GM19372 (cell line): ENCODE measurements at regions not wholly inside any gene's neighbourhood (a gene's known extent, or its start where the extent isn't known, plus 50 kb on each side); places are given as distances from the start of the nearest gene placed in this dataset.
A peak's percentile ranks its signal among the peaks of the same experiment; 100 is the strongest.
"Not testable (repeated sequence)": the region's sequence is repeated elsewhere in the genome, so short reads cannot be mapped to it uniquely, and the experiment has no call there.

Experiments used
- ATAC-seq: cut with Tn5 transposase; IDR thresholded peaks from one replicate; pipeline ENCODE4 v1.9.1; 2021; ENCODE audit warnings: mild to moderate bottlenecking, low read depth, moderate library complexity; ENCODE audit not compliant: unreplicated experiment

DNA sequence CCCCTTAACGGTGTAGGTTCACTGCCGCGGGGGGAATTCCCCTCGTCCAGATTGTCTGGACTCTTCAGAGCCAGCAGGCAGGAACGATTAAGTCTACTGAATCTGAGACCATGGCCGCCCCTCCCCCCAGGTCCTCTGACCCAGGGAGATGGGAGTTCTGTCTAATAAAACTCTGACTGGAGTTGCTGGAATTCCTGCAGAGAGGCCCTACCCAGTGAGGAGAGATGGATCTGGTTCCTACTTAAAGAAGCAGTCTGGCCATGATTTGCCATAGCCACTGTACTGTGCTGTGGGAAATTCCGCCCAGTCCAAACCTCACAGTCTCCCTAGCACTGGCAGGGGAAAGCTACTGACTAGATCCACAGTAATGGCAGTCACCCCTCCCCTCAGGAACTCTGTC, 237.7 kb upstream of the RASA1 start:
- no peak for ATAC-seq

DNA sequence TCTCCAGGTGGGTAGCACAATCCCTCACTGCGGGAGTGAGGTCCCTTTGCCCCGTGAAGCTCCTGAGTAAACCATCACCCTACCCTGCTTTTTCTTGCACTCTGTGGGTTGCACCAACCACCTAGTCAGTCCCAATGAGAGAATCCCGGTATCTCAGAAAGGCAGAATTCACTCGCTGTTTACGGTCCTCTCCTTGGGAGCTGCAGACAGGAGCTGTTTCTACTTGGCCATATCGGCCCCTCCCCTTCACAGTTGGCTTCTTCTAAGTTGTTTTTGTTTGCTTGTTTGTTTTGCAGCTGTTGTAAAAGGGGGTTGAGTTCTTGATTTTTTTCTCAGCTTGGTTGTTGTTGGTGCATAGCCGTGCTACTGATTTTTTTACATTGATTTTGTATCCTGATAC, 237.0 kb upstream of the RASA1 start:
- ATAC-seq = no peak

DNA sequence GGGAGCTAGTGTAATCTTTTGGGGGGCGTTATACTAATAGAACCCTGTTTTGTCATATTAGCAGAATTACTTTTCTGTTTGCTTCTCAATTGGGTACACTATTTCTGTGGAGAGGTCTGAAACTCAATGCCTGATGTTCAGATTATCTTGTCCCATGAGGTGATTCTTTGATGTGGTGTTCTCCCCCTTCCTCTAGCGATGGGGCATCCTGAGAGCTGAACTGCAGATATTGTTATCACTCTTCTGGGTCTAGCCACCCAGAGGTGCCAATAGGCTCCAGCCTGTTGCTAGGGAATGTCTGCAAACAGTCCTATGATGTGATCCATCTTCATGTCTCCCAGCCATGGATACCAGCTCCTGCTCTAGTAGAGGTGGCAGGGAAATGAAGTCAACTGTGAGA, 233.1 kb upstream of the RASA1 start:
- no peak for ATAC-seq

DNA sequence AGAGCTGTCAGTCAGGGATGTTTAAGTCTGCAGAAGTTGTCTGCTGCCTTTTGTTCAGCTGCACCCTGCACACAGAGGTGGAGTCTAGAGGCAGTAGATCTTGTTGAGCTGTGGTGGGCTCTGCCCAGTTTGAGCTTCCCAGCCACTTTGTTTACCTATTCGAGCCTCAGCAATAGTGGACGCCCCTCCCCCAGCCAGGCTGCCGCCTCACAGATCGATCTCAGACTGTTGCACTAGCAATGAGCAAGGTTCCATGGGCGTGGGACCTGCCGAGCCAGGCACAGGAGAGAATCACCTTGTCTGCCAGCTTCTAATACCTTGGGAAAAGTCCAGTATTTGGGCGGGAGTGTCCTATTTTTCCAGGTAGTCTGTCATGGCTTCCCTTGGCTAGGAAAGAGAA, 225.1 kb upstream of the RASA1 start:
- ATAC-seq = no peak

DNA sequence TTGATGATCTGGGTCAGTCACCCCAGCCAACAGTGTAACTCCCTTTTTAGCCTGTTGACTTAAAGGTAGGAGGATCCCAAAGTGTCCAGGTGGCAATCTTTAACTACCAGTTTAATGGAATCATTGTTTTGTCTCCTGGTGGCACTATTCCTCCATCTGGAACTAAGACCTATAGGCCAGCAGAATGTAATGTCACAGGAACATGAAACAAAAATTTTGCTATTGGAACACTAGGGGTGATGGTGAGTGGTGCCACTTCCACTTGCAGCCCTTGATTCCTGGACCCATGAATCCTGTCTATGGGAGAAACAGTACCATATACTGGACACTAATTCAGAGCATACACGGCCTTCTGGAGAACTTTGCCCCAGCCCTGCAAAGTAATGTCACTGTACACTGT, 219.5 kb upstream of the RASA1 start:
- no peak for ATAC-seq

DNA sequence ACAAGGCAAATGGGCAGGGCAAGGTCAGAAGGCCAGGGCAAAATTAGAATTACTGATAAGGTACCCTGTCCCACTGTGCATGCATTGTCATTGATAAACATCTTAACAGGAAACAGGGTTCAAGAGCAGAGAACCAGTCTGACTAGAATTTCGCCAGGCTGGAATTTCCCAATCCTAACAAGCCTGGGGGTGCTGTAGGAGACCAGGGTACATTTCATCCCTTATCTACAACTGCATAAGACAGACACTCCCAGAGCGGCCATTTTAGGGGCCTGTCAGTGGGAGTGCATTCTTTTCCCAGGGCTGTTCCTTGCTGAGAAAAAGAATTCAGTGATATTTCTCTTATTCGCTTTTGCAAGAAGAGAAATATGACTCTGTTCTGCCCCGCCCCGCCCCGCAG, 218.7 kb upstream of the RASA1 start:
- ATAC-seq = not testable (repeated sequence)

DNA sequence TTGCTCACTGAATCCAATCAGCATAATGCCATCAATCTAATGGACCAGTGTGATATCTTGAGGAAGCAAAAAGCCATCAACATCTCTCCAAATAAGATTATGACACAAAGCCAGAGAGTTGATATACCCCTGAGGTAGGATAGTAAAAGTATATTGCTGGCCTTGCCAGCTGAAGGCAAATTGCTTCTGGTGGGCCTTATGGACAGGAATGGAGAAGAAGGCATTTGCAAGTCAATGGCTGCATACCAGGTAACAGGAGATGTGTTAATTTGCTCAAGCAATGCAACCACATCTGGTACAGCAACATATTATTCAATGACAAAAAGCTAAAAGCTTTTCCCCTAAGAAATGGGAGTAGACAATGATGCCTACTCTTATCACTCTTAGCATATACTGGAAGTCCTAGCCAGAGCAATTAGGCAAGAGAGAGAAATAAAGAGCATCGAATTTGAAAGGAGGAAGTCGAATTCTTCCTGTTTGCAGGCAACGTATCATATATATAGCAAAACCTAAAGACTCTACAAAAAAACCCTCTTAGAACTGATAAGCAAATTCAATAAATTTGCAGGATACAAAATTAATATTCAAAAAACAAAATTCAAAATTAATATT, 216.1 kb upstream of the RASA1 start:
- no peak for ATAC-seq

DNA sequence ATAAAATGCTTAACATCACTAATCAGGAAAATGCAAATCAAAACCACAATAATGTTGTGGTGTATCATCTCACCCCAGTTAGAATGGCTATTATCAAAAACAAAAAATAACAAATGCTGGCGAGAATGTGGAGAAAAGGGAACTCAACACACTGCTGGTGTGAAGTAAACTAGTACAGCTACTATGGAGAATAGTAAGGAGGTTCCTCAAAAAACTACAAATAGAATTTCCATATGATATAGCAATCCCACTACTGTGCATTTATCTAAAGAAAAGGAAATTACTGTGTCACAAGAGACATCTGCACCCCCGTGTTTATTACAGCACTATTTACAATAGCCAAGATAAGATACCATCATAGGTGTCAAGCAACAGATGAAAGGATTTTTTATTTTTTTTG, 214.5 kb upstream of the RASA1 start:
- no peak for ATAC-seq

DNA sequence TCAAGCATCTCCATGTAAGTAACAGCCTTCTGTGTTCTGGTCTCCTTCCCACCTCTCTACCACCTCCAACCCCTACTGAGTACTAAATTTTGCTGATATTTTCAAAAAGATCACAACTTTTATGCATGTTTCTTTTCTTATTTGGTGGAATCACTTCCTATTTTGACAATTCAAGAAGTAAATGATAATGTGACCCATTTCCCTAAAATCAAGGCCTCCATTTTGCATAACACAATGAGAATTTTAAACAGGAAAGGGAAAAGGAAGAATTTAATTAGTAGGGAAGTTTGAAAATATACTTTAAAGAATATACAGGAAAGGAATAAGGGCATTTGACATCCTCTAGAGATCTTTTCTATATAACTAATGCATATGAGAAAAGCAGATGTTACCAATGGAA, 212.9 kb upstream of the RASA1 start:
- ATAC-seq = no peak

DNA sequence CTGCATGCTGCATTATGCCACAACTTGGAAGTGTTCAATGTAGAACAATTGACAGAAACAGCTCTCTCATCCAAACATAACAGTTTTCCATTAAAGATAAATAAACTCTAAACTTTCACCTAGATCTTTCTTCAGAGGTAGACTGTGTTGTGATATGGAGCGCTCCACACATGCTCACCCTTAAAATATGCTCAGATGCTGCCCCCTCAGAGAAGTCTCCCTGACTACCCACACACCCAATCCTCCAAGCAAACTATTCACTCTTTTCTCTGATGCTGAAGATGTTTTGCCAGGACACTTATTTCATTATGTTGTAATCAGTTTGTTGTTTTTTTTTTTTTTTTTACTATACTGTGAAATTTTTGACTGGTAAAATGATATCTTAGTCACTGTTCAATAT, 206.6 kb upstream of the RASA1 start:
- no peak for ATAC-seq

DNA sequence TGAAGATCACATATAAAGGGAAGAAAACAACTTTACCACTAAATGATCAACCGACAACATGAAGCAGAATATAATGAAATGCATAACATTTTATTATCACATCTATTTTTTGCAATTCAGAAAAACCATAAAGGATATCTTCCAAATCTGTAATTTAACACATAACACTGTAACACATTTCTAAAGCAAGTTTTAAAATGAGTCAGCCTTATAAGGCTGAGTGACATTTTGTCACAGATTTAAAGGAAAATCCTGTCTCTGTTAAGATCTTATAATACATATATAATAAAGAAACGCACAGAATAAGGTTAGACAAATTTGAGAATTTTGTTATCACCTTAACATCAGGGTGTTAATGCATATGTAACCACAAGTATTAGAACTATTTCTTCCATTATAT, 198.4 kb upstream of the RASA1 start:
- no peak for ATAC-seq

DNA sequence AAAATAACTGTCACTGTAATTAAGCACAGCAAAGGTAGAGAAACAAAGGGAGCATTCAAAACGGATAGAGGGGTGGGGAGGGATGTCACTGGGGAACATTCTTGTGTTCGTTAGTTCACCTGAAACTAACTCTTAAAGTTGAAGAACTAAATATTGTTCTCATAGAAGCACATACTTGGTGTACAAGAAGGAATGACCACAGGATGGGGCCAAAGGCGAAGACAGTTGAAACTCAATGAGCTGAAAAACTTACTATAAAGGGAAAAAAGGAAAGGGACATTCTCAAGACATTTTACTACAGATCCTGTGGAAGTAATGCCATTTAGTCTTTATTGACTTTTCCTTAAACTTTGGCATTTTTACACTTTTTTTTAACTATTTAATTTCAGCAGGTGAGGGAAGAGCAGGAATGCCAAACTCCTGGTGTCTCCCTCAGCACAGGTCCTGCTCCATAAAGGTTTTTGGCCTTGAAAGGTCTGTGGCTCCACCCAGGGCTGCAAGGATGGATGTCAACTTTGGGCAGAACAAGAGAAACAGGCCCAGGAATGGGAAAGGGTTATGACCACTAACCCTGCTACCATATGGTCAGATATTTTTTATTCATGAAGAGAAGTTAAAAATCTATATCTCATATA, 197.6 kb upstream of the RASA1 start:
- peak; percentile 61 for ATAC-seq

DNA sequence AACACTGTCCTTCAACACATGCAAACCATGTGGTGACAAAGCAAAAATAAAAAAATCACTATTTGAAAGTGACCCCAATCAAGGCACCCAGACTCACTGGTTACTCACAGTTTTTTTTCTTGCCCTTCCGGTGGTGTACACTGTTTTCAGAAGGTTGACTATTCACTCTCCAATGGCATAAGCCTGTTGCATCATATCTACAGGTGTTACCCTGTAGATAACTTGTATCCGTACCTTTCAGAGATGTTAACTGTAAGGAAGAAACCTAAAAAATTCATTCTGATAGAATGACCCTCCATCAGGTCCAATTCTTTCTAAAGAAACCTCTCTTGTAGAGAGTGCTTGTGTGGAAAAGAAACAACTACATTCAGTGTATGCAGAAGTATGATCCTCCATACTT, 193.6 kb upstream of the RASA1 start:
- no peak for ATAC-seq

DNA sequence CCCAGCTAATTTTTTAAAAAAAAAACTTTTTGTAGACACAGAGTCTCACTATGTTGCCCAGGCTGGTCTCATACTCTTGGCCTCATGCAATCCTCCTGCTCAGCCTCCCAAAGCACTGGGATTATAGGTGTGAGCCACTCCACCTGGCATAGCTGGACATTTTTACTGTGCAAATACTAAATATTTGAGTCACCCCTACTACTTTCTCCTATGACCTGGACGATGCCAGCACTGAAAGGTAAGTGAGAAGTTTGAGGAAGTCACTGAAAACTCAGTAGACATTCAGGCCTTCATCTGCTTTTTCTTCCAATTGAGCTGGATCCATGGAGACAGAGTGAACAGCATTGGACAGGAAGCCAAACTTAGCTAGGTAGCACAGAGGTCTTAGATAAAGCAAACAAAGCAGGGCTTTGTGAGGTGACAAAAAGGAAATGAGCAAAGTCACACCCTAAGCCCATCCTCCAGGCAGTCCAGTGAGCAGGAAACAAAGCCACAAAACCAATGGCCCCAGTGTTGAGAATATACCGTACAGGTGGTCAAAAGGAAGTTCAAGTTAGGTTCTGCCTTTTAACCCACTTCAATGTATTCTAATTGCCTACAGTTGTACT, 192.6 kb upstream of the RASA1 start:
- peak; percentile 91 for ATAC-seq

DNA sequence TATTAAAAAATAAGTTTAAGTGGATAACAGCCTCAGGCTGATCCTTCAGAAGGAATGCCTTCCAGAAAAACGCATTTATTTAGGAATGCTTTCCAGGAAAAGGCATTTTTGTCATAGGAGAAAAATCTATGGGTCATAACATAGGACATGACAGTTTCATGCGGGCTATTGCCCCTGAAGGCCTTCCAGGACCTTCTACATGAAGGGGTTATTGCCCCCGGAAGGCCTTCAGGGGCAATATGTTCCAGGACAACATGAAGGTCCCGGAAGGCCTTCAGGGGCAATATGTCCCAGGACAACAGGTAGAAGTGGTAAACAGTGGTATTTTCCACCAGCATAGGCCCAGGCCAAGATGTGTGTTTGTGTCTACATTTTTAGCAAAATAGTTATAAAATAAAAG, 191.3 kb upstream of the RASA1 start:
- ATAC-seq = no peak

DNA sequence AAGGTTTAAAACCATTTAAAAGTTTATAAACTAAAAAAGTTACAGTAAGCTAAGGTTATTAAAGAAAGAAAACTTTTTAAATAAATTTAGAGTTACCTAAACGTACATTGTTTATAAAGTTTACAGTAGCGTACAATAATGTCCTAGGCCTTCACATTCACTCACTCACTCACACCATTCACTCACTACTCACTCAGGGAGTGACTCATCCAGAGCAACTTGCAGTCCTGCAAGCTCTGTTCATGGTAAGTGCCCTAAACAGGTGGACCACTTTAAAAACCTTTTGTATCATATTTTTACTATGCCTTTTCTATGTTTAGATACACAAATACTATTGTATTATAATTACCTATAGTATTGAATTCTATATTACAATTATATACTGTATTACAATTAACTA, 190.8 kb upstream of the RASA1 start:
- no peak for ATAC-seq

DNA sequence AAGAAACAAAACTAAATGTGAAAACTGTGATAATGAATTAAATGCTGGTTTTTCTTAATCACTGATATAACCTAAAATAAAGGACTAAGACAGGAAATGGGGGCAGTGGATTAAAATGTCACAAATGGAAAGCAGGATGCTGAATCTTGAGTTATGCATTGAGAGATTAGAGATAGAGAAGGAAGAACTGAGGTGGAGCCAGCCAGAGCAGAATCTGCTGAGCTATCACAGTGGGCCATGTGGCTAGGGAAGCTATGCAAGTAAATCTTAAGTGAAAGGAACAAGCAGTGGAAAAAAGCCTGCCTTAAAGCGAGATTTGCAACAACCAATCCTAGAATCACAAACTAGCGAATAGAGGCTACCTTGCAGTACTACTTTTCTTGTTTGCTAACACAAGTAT, 188.5 kb upstream of the RASA1 start:
- ATAC-seq = no peak

DNA sequence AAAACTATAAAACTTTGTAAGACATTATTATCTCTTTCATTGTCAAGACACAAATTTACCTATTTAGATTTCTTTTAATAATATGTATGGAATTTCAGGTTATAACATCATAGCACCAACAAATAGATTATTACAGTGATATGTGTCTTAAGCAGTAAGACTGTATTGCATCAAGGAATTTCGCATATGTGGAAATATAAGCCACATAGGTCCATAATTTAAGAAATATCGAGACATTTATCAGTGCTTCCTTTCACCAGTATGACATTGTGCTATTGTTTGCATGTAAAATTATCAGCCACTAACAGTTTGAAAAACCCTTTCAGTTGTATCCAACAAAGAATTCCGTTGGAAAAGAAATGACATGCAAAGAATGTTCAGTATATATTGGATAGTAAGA, 186.7 kb upstream of the RASA1 start:
- ATAC-seq = no peak

DNA sequence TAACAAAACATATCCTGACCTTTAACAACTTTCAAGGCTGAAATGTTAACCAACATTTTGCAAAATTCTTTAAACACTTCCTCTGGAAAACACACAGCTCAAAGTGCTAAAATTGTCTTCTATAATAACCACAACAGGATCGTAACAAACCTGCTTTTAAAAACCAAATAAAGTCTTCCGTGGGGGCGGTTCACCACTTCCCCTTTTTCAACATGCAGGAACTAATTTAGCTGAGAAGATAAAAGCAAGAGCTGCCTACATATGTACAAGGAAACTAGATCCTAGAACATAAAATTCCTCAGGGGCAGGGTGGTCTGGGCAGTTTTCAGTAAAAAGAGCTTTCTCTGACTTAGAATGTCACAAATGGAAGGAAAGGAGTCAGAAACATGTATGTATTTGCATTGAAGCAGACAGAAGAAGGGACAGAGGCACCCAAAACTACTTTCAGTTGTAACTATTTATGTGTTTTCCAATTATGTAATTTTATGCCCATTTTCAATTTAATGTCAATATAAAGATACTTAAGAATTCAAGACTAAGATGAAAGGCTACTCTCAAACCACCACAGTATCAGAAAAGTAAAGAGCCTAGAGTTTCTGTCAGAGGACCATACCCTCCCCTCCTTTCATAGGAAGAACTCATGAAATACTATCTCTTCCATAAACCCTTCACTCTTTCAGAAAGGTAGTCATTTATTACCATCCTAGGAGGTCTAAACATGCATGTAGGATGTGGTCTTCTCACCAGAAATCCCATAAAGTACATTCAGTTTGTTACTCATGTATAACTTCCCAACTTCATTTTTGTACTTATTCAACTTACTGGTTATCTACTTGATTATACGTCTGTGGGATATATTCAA, 185.9 kb upstream of the RASA1 start:
- peak; percentile 90 for ATAC-seq

DNA sequence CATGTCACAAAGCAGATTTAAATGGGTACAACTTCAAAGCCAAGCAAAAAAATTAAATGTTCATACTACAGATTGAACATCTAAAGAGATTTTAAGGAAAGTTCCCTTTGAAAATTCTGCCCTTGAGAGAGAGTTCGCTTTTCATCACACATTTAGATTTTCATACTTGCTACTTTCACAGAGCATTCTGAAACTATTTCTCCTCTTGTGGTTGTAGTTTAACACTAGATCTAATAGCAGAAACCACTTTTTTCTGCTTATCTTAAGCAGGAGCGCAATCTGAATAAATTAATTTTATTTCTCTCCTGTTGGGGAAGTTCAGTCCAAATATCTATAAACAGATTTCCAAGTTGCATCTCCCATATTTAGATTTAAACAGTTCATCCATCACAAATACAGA, 173.3 kb upstream of the RASA1 start:
- ATAC-seq = no peak

DNA sequence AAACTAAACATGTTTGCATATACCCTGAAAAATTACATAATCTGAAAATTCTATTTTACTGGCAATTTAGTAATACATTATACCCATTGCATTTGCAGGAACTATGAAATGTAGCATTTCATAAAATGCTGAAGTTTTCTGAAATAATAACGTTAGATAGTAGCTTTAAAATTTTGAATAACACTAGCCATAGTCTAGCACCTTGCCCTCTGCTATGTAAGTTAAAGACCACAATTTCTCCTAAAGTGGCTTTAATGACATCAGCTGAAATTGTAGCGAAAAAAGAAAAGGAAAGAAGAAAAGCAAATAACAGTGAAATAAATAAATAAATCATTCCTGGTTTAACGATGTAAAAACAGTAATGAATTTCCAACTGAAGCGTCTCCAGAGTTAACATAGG, 172.8 kb upstream of the RASA1 start:
- no peak for ATAC-seq
